Smooth muscle cell (in vitro differentiated cells): ENCODE measurements at regions not wholly inside any gene's neighbourhood (a gene's known extent, or its start where the extent isn't known, plus 50 kb on each side); places are given as distances from the start of the nearest gene placed in this dataset.

ENCODE experiments used
- DNase-seq: peaks from one replicate; lab custom pipeline; 2025; ENCODE audit not compliant: unreplicated experiment; lab: John Stamatoyannopoulos, UW
- H2AFZ ChIP-seq: fragments of 200-600 bp; sonication (generic); 2 replicates; pipeline ENCODE4 v1.6.0; 2016; ENCODE audit warnings: antibody characterized with exemption, low read depth, mild to moderate bottlenecking
- H3F3A ChIP-seq: fragments of 200-600 bp; sonication (generic); 2 replicates; pipeline ENCODE4 v1.6.0; 2017; ENCODE audit warnings: antibody characterized with exemption, low read depth
- H3K27ac ChIP-seq: fragments of 200-600 bp; sonication (generic); 2 replicates; pipeline ENCODE4 v1.5.1; 2016; ENCODE audit warnings: low read depth, mild to moderate bottlenecking
- H3K27me3 ChIP-seq: fragments of 200-600 bp; sonication (generic); 2 replicates; pipeline ENCODE4 v1.6.1; 2016; ENCODE audit warnings: low read depth, mild to moderate bottlenecking
- H3K36me3 ChIP-seq: fragments of 200-600 bp; sonication (generic); 2 replicates; pipeline ENCODE4 v1.5.1; 2016; ENCODE audit warnings: low read depth
- H3K4me1 ChIP-seq: fragments of 200-600 bp; sonication (generic); 2 replicates; pipeline ENCODE4 v1.5.1; 2016; ENCODE audit warnings: low read depth
- H3K4me2 ChIP-seq: fragments of 200-600 bp; sonication (generic); 2 replicates; pipeline ENCODE4 v1.6.0; 2016; ENCODE audit warnings: mild to moderate bottlenecking
- H3K4me3 ChIP-seq: fragments of 200-600 bp; sonication (generic); 2 replicates; pipeline ENCODE4 v1.5.1; 2016; ENCODE audit warnings: mild to moderate bottlenecking
- H3K79me2 ChIP-seq: fragments of 200-600 bp; sonication (generic); 2 replicates; pipeline ENCODE4 v1.6.0; 2016; ENCODE audit warnings: low read depth, mild to moderate bottlenecking
- H3K9ac ChIP-seq: fragments of 200-600 bp; sonication (generic); 2 replicates; pipeline ENCODE4 v1.6.0; 2016; ENCODE audit warnings: low read depth
- H3K9me3 ChIP-seq: fragments of 200-600 bp; sonication (generic); replicated peaks from 2 replicates; pipeline ENCODE4 v1.5.1; 2016; ENCODE audit warnings: low read depth
- H4K20me1 ChIP-seq: fragments of 200-600 bp; sonication (generic); 2 replicates; pipeline ENCODE4 v1.6.0; 2016; ENCODE audit warnings: low read depth
- WGBS: methylation state at CpG from one replicate; pipeline ENCODE4 v1.1.7; 2016; ENCODE audit warnings: low lambda C conversion rate; 5-methylcytosine and 5-hydroxymethylcytosine counted together
- TF ChIP-seq, protein P1 (sequence below): fragments of 200-600 bp; sonication (generic); IDR thresholded peaks from 2 replicates; pipeline ENCODE4 v1.5.1; 2017; ENCODE audit warnings: borderline replicate concordance, mild to moderate bottlenecking, antibody characterized with exemption; ENCODE audit not compliant: insufficient read depth, poor library complexity, severe bottlenecking

GRCh38 chr2:219983836-219984235, 356.4 kb downstream of the SLC4A3 start:
- Histone ChIP-seq H3K4me3 (no peak overlapping the region), H3K9me3 (no peaks in the 10 kb centered on the region), H2AFZ (no peak overlapping the region), H3K9ac (no peak overlapping the region), H3K79me2 (no peaks in the 10 kb centered on the region), H3K27me3 (no peaks in the 10 kb centered on the region), H3K4me1 (peaks cover 7% of the 10 kb centered on the region), H3K36me3 (no peaks in the 10 kb centered on the region), H3K4me2 (no peak overlapping the region), H3F3A (peaks cover 9% of the 10 kb centered on the region), H3K27ac (no peak overlapping the region), H4K20me1 (no peaks in the 10 kb centered on the region)
- DNase-seq, result no peak
- TF ChIP-seq, protein P1, sequence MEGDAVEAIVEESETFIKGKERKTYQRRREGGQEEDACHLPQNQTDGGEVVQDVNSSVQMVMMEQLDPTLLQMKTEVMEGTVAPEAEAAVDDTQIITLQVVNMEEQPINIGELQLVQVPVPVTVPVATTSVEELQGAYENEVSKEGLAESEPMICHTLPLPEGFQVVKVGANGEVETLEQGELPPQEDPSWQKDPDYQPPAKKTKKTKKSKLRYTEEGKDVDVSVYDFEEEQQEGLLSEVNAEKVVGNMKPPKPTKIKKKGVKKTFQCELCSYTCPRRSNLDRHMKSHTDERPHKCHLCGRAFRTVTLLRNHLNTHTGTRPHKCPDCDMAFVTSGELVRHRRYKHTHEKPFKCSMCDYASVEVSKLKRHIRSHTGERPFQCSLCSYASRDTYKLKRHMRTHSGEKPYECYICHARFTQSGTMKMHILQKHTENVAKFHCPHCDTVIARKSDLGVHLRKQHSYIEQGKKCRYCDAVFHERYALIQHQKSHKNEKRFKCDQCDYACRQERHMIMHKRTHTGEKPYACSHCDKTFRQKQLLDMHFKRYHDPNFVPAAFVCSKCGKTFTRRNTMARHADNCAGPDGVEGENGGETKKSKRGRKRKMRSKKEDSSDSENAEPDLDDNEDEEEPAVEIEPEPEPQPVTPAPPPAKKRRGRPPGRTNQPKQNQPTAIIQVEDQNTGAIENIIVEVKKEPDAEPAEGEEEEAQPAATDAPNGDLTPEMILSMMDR, result no peak

DNA sequence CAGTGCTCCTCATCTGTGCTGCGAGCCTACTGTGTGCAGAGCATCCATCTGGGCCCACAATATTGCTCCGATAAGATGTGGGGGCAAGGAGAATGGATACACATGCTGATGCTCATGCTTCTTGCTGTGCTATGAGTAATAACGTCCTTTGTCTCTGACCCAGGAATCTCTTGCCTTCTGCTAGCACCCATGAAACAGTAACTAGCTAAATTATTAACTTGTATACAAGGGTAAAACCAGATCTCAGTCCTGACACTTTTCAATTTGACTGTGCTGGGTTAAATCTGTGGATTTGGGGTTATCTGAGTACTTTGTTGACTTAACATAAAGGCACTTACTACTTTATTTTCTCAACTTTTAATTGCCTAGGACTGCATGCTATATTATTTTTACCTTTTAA, 357.6 kb downstream of the SLC4A3 start:
- DNase-seq, result no peak
- 92% methylated on average over 3 of the region's 3 CpGs for WGBS
- Histone ChIP-seq H2AFZ (no peak overlapping the region), H3K27me3 (no peaks in the 10 kb centered on the region), H3K27ac (no peak overlapping the region), H3F3A (peaks cover 12% of the 10 kb centered on the region), H3K36me3 (no peaks in the 10 kb centered on the region), H3K79me2 (no peaks in the 10 kb centered on the region), H3K4me3 (no peak overlapping the region), H3K4me2 (no peak overlapping the region), H4K20me1 (no peaks in the 10 kb centered on the region), H3K9me3 (no peaks in the 10 kb centered on the region), H3K4me1 (peaks cover 9% of the 10 kb centered on the region), H3K9ac (no peak overlapping the region)
- TF ChIP-seq, protein P1, result no peak

DNA sequence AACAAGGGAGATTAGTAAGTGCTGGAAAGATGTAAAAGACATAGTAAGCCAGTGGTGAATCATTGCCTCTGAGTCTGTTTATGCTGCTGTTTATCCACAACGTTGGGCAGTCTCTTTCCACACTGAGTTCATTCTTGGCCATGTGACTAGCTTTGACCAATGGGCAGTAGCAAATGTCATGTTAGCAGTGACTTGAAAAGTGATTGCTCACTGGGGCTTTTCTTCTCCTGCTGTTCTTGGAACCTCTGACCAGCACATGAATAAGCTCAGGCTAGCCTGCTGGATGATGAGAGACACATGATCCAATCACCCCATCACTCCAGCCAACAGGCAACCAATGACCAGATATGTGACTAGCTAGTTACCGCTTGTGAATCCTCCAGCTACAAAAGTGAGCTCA, 360.4 kb downstream of the SLC4A3 start:
- Histone ChIP-seq H3K27me3 (no peaks in the 10 kb centered on the region), H3K36me3 (no peaks in the 10 kb centered on the region), H3K27ac (peak overlapping the region; percentile 92), H3K79me2 (no peaks in the 10 kb centered on the region), H3K4me1 (peaks cover 4% of the 10 kb centered on the region), H3K9me3 (no peaks in the 10 kb centered on the region), H3F3A (peaks cover 12% of the 10 kb centered on the region), H2AFZ (no peak overlapping the region), H3K4me2 (peak overlapping the region; percentile 69), H3K4me3 (no peak overlapping the region), H4K20me1 (no peaks in the 10 kb centered on the region), H3K9ac (peak overlapping the region; percentile 72)
- no peak for DNase-seq
- 21% methylated on average over 2 of the region's 2 CpGs for WGBS
- TF ChIP-seq, protein P1, result no peak

- H3K27ac ChIP-seq, result peak overlapping the region; percentile 92
- H3F3A ChIP-seq, result peaks cover 12% of the 10 kb centered on the region
- DNase-seq, result no peak
- H3K9ac ChIP-seq, result no peak overlapping the region
- H3K79me2 ChIP-seq, result no peaks in the 10 kb centered on the region
- H3K9me3 ChIP-seq, result no peaks in the 10 kb centered on the region
- H3K4me3 ChIP-seq, result no peak overlapping the region
- H3K27me3 ChIP-seq, result no peaks in the 10 kb centered on the region
- H2AFZ ChIP-seq, result no peak overlapping the region
- peaks cover 4% of the 10 kb centered on the region for H3K4me1 ChIP-seq
- H3K36me3 ChIP-seq, result no peaks in the 10 kb centered on the region
- TF ChIP-seq, protein P1, result no peak
- WGBS, result 81% methylated on average over 7 of the region's 7 CpGs
- H3K4me2 ChIP-seq, result peak overlapping the region; percentile 32
- H4K20me1 ChIP-seq, result no peaks in the 10 kb centered on the region
Measured at GRCh38 chr2:219989744-219990143, 362.3 kb downstream of the SLC4A3 start.
